Kidney epithelial cell (primary cell): ENCODE measurements at regions not wholly inside any gene's neighbourhood (a gene's known extent, or its start where the extent isn't known, plus 50 kb on each side); places are given as distances from the start of the nearest gene placed in this dataset.

Source experiments
- DNase-seq: peaks from one replicate; pipeline ENCODE4 v3.0.0-alpha.2; 2010; ENCODE audit warnings: low read depth
- H3K27me3 ChIP-seq: 2 replicates; pipeline ENCODE4 v1.6.0; 2011; ENCODE audit warnings: low read length; ENCODE audit not compliant: control insufficient read depth, insufficient read depth
- H3K36me3 ChIP-seq: 2 replicates; pipeline ENCODE4 v1.5.1; 2011; ENCODE audit warnings: low read length; ENCODE audit not compliant: control insufficient read depth, insufficient read depth
- H3K4me3 ChIP-seq: 2 replicates; pipeline ENCODE4 v1.5.1; 2011; ENCODE audit warnings: low read depth, mild to moderate bottlenecking, control low read depth, low read length
- CTCF ChIP-seq: IDR thresholded peaks from 2 replicates; pipeline ENCODE4 v1.5.1; 2011; ENCODE audit warnings: mild to moderate bottlenecking, moderate library complexity, low read length, control low read depth, inconsistent platforms; ENCODE audit not compliant: insufficient read depth, poor library complexity, severe bottlenecking

- Histone ChIP-seq H3K4me3 (no peak overlapping the region), H3K27me3 (no peaks in the 10 kb centered on the region), H3K36me3 (no peaks in the 10 kb centered on the region)
- no peak for DNase-seq
- TF ChIP-seq CTCF = no peak
Measured at GRCh38 chrX:109827772-109828171, 94.7 kb upstream of the ACSL4 start.

GRCh38 chrX:109830157-109830703 lies 97.2 kb upstream of the ACSL4 start:
- Histone ChIP-seq H3K27me3 (no peaks in the 10 kb centered on the region), H3K36me3 (no peaks in the 10 kb centered on the region), H3K4me3 (no peak overlapping the region)
- no peak for DNase-seq
- TF ChIP-seq CTCF = no peak

GRCh38 chrX:109830704-109831206 lies 97.7 kb upstream of the ACSL4 start:
- Histone ChIP-seq H3K4me3 (no peak overlapping the region), H3K27me3 (no peaks in the 10 kb centered on the region), H3K36me3 (no peaks in the 10 kb centered on the region)
- peak; percentile 47 for DNase-seq
- TF ChIP-seq CTCF = no peak

- DNase-seq = no peak
- no peaks in the 10 kb centered on the region for H3K27me3 ChIP-seq
- no peak for TF ChIP-seq CTCF
- no peak overlapping the region for H3K4me3 ChIP-seq
- H3K36me3 ChIP-seq = no peaks in the 10 kb centered on the region
Measured at GRCh38 chrX:109831326-109831985, 98.4 kb upstream of the ACSL4 start.

GRCh38 chrX:109839694-109840567 lies 106.9 kb upstream of the ACSL4 start:
- no peaks in the 10 kb centered on the region for H3K27me3 ChIP-seq
- H3K36me3 ChIP-seq = no peaks in the 10 kb centered on the region
- H3K4me3 ChIP-seq = no peak overlapping the region
- TF ChIP-seq CTCF = peak; percentile 24
- DNase-seq = no peak
